HCT116 (cell line): ENCODE measurements at regions not wholly inside any gene's neighbourhood (a gene's known extent, or its start where the extent isn't known, plus 50 kb on each side); places are given as distances from the start of the nearest gene placed in this dataset.

ENCODE experiments used
- ATAC-seq: fragments of 200-7000 bp; cut with Tn5 transposase; 2 replicates; pipeline ENCODE4 v1.9.1; 2020; ENCODE audit warnings: mild to moderate bottlenecking, moderate library complexity
- BruUV-seq: library from RNA; stranded (reverse); fragments of 400-500 nt; replicated peaks from 2 replicates; lab custom pipeline; 2021; lab: Mats Ljungman, UMichigan
- CTCF ChIA-PET: fragments of 300-600 bp; sonication (Branson Sonifier 250); formaldehyde crosslinking; loops from one replicate; lab custom pipeline; 2021; ENCODE audit warnings: antibody characterized with exemption; lab: Charles Lee
- POLR2A ChIA-PET: fragments of 300-600, 350-600 bp; sonication (Branson Sonifier 250); formaldehyde crosslinking; loops from one replicate; lab custom pipeline; 2021; ENCODE audit warnings: antibody characterized with exemption; lab: Charles Lee
- RAD21 ChIA-PET, 2 experiments: fragments of 300-600 bp; sonication (Branson Sonifier 250); formaldehyde crosslinking; loops; one replicate each; lab custom pipeline; 2023; ENCODE audit warnings: low total read pairs in 2 of 2; ENCODE audit not compliant: uncharacterized antibody in 2 of 2, unreplicated experiment in 2 of 2, low non-redundant PET in 1 of 2; lab: Charles Lee
- DNase-seq: peaks from one replicate; pipeline ENCODE4 v3.0.0-alpha.2; 2010; ENCODE audit warnings: low read depth, low spot score
- H2AFZ ChIP-seq: fragments of 200-600 bp; shearing (Covaris generic), sonication (generic); 2 replicates; pipeline ENCODE4 v1.6.1; 2017; ENCODE audit warnings: low read depth, mixed run types, mixed read lengths, antibody characterized with exemption, low read length; ENCODE audit not compliant: poor library complexity, severe bottlenecking
- H3K27ac ChIP-seq: 2 replicates; pipeline ENCODE4 v1.5.1; 2012; ENCODE audit warnings: low read depth, low read length
- H3K27me3 ChIP-seq: fragments of 200-600 bp; sonication (generic); 2 replicates; pipeline ENCODE4 v1.6.1; 2016; ENCODE audit warnings: mixed run types, low read length, mixed read lengths; ENCODE audit not compliant: insufficient read depth
- H3K36me3 ChIP-seq, 2 experiments: fragments of 200-500 bp in 1 of 2; fragments of 200-600 bp in 1 of 2; sonication (Bioruptor generic) in 1 of 2; sonication (generic) in 1 of 2; 2 replicates each; pipeline versions ENCODE4 v1.5.1 to v1.6.1; 2014 to 2016; ENCODE audit warnings: low read length in 2 of 2, inconsistent platforms in 1 of 2, mixed read lengths in 1 of 2, mixed run types in 1 of 2; ENCODE audit not compliant: insufficient read depth in 2 of 2, control insufficient read depth in 1 of 2
- H3K4me1 ChIP-seq, 2 experiments: fragments of 200-600 bp in 1 of 2; sonication (generic) in 1 of 2; 2 replicates each; pipeline versions ENCODE4 v1.5.1 to v1.6.1; 2012 to 2017; ENCODE audit warnings: low read length in 2 of 2, inconsistent platforms in 1 of 2, mild to moderate bottlenecking in 1 of 2, mixed read lengths in 1 of 2, mixed run types in 1 of 2, moderate library complexity in 1 of 2; ENCODE audit not compliant: insufficient read depth in 2 of 2, control insufficient read depth in 1 of 2
- H3K4me2 ChIP-seq: fragments of 200-600 bp; sonication (generic); 2 replicates; pipeline ENCODE4 v1.6.1; 2017; ENCODE audit warnings: mixed run types, low read length, mixed read lengths
- H3K4me3 ChIP-seq, 2 experiments: fragments of 200-600 bp in 1 of 2; sonication (generic) in 1 of 2; replicated peaks in 1 of 2; 2 replicates each; pipeline ENCODE4 v1.5.1; 2011 to 2016; ENCODE audit warnings: low read length in 2 of 2, control low read depth in 1 of 2, low read depth in 1 of 2, mild to moderate bottlenecking in 1 of 2, mixed read lengths in 1 of 2, mixed run types in 1 of 2
- H3K79me2 ChIP-seq: fragments of 200-600 bp; sonication (generic); 2 replicates; pipeline ENCODE4 v1.6.1; 2017; ENCODE audit warnings: mild to moderate bottlenecking, mixed run types, low read length, moderate library complexity, mixed read lengths; ENCODE audit not compliant: insufficient read depth
- H3K9ac ChIP-seq: fragments of 200-600 bp; sonication (generic); 2 replicates; pipeline ENCODE4 v1.6.1; 2016; ENCODE audit warnings: low read length, mixed read lengths
- H3K9me2 ChIP-seq: fragments of 200-600 bp; sonication (generic), shearing (Covaris generic); 2 replicates; pipeline ENCODE4 v1.6.1; 2017; ENCODE audit warnings: mixed run types, mild to moderate bottlenecking, moderate library complexity; ENCODE audit not compliant: insufficient read depth
- H3K9me3 ChIP-seq, 2 experiments: fragments of 200-500 bp in 1 of 2; fragments of 200-600 bp in 1 of 2; sonication (Bioruptor generic) in 1 of 2; sonication (generic) in 1 of 2; 2 replicates each; pipeline ENCODE4 v1.6.1; 2014 to 2017; ENCODE audit warnings: low read length in 2 of 2, mixed read lengths in 2 of 2, inconsistent platforms in 1 of 2, low read depth in 1 of 2, mild to moderate bottlenecking in 1 of 2, mixed run types in 1 of 2, moderate library complexity in 1 of 2; ENCODE audit not compliant: control insufficient read depth in 1 of 2, insufficient read depth in 1 of 2
- H4K20me1 ChIP-seq: fragments of 200-600 bp; sonication (generic), shearing (Covaris generic); 2 replicates; pipeline ENCODE4 v1.6.1; 2017; ENCODE audit warnings: mixed run types, mild to moderate bottlenecking, moderate library complexity; ENCODE audit not compliant: insufficient read depth
- CBX3 ChIP-seq: IDR thresholded peaks from 2 replicates; pipeline ENCODE4 v1.6.1; 2012; ENCODE audit warnings: low read depth
- CEBPB ChIP-seq: IDR thresholded peaks from 2 replicates; pipeline ENCODE4 v1.6.1; 2012; ENCODE audit warnings: low read depth
- EGR1 ChIP-seq: IDR thresholded peaks from 2 replicates; pipeline ENCODE4 v1.6.1; 2012; ENCODE audit warnings: low read depth
- EZH2phosphoT487 ChIP-seq: fragments of 200-600 bp; IDR thresholded peaks from 2 replicates; pipeline ENCODE4 v1.6.1; 2018; ENCODE audit warnings: antibody characterized with exemption, borderline replicate concordance
- FOSL1 ChIP-seq: IDR thresholded peaks from 2 replicates; pipeline ENCODE4 v1.6.1; 2012; ENCODE audit warnings: low read depth
- POLR2AphosphoS5 ChIP-seq: IDR thresholded peaks from 2 replicates; pipeline ENCODE4 v1.6.1; 2011; ENCODE audit warnings: mild to moderate bottlenecking, low read depth, low read length, moderate library complexity
- RAD21 ChIP-seq: IDR thresholded peaks from 2 replicates; pipeline ENCODE4 v1.6.1; 2012; ENCODE audit warnings: low read depth, mild to moderate bottlenecking
- SIN3A ChIP-seq: IDR thresholded peaks from 2 replicates; pipeline ENCODE4 v1.6.1; 2012; ENCODE audit warnings: low read depth
- TCF7L2 ChIP-seq: IDR thresholded peaks from 2 replicates; pipeline ENCODE4 v1.7.0; 2011; ENCODE audit warnings: borderline replicate concordance, inconsistent platforms; ENCODE audit not compliant: insufficient read depth, insufficient read length; ENCODE audit errors: extremely low read depth
- YY1 ChIP-seq: IDR thresholded peaks from 2 replicates; pipeline ENCODE4 v1.6.1; 2011; ENCODE audit warnings: low read length, low read depth, moderate library complexity, mild to moderate bottlenecking; ENCODE audit not compliant: insufficient replicate concordance; ENCODE audit errors: extremely low read depth
- ZNF274 ChIP-seq: fragments of 200-500 bp; sonication (Bioruptor generic); IDR thresholded peaks from 2 replicates; pipeline ENCODE4 v1.6.1; 2014; ENCODE audit warnings: mild to moderate bottlenecking, low read depth, low read length, inconsistent platforms
- intact Hi-C: fragments of 100-400 bp; cut with micrococcal nuclease; formaldehyde crosslinking; loops from 2 replicates; pipeline ENCODE4 v1.10.0; 2022
- TF ChIP-seq, protein P1 (sequence below): IDR thresholded peaks from 2 replicates; pipeline ENCODE4 v1.6.1; 2012
- TF ChIP-seq, protein P2 (sequence below): IDR thresholded peaks from 2 replicates; pipeline ENCODE4 v1.6.1; 2012; ENCODE audit warnings: low read depth
- TF ChIP-seq, protein P3 (sequence below): IDR thresholded peaks from 2 replicates; pipeline ENCODE4 v1.6.1; 2011; ENCODE audit warnings: mild to moderate bottlenecking, low read length, moderate library complexity; ENCODE audit not compliant: insufficient replicate concordance; ENCODE audit errors: extremely low read depth

DNA sequence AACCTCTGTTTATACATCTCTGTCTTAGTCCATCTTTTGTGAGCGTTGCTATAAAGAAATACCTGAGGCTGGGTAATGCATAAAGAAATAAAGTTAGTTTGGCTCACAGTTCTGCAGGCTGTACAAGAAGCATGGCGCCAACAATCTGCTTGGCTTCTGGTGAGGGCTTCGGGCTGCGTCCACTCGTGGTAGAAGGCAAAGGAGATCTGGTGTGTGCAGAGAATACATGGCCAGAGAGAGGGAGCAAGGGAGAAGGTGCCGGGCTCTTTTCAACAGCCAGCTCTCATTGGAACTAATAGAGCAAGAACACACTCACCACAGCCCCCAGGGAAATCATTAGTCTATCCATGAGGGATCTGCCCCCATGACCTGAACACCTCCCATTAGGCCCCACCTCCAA, 100.3 kb upstream of the SRSF6 start:
- BruUV-seq, result no TSS peak
- no peak overlapping the region for H3K27ac ChIP-seq
- H3K4me3 ChIP-seq, result no peak overlapping the region
- H3K9ac ChIP-seq, result no peak overlapping the region
- no peaks in the 10 kb centered on the region for H4K20me1 ChIP-seq
- H3K9me3 ChIP-seq, result no peaks in the 10 kb centered on the region
- H3K27me3 ChIP-seq, result peaks cover 14% of the 10 kb centered on the region
- DNase-seq (no peak), ATAC-seq (no peak)
- intact Hi-C loops, result no loop called here
- TF ChIP-seq TCF7L2 (no peak), EZH2phosphoT487 (no peak), CEBPB (no peak), POLR2AphosphoS5 (no peak), CBX3 (no peak), FOSL1 (no peak), SIN3A (no peak), RAD21 (no peak), EGR1 (no peak), YY1 (no peak), ZNF274 (no peak)
- TF ChIP-seq, protein P1, sequence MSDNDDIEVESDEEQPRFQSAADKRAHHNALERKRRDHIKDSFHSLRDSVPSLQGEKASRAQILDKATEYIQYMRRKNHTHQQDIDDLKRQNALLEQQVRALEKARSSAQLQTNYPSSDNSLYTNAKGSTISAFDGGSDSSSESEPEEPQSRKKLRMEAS, result no peak
- TF ChIP-seq, protein P2, sequence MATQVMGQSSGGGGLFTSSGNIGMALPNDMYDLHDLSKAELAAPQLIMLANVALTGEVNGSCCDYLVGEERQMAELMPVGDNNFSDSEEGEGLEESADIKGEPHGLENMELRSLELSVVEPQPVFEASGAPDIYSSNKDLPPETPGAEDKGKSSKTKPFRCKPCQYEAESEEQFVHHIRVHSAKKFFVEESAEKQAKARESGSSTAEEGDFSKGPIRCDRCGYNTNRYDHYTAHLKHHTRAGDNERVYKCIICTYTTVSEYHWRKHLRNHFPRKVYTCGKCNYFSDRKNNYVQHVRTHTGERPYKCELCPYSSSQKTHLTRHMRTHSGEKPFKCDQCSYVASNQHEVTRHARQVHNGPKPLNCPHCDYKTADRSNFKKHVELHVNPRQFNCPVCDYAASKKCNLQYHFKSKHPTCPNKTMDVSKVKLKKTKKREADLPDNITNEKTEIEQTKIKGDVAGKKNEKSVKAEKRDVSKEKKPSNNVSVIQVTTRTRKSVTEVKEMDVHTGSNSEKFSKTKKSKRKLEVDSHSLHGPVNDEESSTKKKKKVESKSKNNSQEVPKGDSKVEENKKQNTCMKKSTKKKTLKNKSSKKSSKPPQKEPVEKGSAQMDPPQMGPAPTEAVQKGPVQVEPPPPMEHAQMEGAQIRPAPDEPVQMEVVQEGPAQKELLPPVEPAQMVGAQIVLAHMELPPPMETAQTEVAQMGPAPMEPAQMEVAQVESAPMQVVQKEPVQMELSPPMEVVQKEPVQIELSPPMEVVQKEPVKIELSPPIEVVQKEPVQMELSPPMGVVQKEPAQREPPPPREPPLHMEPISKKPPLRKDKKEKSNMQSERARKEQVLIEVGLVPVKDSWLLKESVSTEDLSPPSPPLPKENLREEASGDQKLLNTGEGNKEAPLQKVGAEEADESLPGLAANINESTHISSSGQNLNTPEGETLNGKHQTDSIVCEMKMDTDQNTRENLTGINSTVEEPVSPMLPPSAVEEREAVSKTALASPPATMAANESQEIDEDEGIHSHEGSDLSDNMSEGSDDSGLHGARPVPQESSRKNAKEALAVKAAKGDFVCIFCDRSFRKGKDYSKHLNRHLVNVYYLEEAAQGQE, result no peak
- TF ChIP-seq, protein P3, sequence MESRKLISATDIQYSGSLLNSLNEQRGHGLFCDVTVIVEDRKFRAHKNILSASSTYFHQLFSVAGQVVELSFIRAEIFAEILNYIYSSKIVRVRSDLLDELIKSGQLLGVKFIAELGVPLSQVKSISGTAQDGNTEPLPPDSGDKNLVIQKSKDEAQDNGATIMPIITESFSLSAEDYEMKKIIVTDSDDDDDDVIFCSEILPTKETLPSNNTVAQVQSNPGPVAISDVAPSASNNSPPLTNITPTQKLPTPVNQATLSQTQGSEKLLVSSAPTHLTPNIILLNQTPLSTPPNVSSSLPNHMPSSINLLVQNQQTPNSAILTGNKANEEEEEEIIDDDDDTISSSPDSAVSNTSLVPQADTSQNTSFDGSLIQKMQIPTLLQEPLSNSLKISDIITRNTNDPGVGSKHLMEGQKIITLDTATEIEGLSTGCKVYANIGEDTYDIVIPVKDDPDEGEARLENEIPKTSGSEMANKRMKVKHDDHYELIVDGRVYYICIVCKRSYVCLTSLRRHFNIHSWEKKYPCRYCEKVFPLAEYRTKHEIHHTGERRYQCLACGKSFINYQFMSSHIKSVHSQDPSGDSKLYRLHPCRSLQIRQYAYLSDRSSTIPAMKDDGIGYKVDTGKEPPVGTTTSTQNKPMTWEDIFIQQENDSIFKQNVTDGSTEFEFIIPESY, result no peak
- no peak overlapping the region for H3K4me2 ChIP-seq
- ChIA-PET POLR2A (no interaction called here), CTCF (no interaction called here), RAD21 (no interaction called here)
- no peaks in the 10 kb centered on the region for H3K4me1 ChIP-seq
- no peaks in the 10 kb centered on the region for H3K79me2 ChIP-seq
- no peaks in the 10 kb centered on the region for H3K9me2 ChIP-seq
- no peaks in the 10 kb centered on the region for H3K36me3 ChIP-seq
- no peak overlapping the region for H2AFZ ChIP-seq
